Trophoblast cell (in vitro differentiated cells and primary cell): ENCODE measurements at regions not wholly inside any gene's neighbourhood (a gene's known extent, or its start where the extent isn't known, plus 50 kb on each side); places are given as distances from the start of the nearest gene placed in this dataset.

Experiments
- DNase-seq, 2 donors: peaks; one replicate each; pipeline ENCODE4 v3.0.0-alpha.2; 2016
- H2AFZ ChIP-seq: 2 replicates; pipeline ENCODE4 v1.6.1; 2013; ENCODE audit warnings: low read length, moderate library complexity, mild to moderate bottlenecking; ENCODE audit not compliant: insufficient read depth, poor library complexity
- H2AK5ac ChIP-seq: 2 replicates; pipeline ENCODE4 v1.6.1; 2013; ENCODE audit warnings: mild to moderate bottlenecking, low read length
- H2BK120ac ChIP-seq: 2 replicates; pipeline ENCODE4 v1.6.1; 2013; ENCODE audit warnings: low read length, mild to moderate bottlenecking, moderate library complexity; ENCODE audit not compliant: insufficient read depth, poor library complexity
- H2BK12ac ChIP-seq: 2 replicates; pipeline ENCODE4 v1.6.1; 2013; ENCODE audit warnings: mild to moderate bottlenecking, low read length, moderate library complexity
- H2BK5ac ChIP-seq: 2 replicates; pipeline ENCODE4 v1.6.1; 2013; ENCODE audit warnings: low read length, low read depth, moderate library complexity, mild to moderate bottlenecking; ENCODE audit not compliant: poor library complexity
- H3K14ac ChIP-seq: 2 replicates; pipeline ENCODE4 v1.6.1; 2013; ENCODE audit warnings: mild to moderate bottlenecking, low read length
- H3K18ac ChIP-seq: 2 replicates; pipeline ENCODE4 v1.6.1; 2013; ENCODE audit warnings: mild to moderate bottlenecking, low read length
- H3K23ac ChIP-seq: 2 replicates; pipeline ENCODE4 v1.6.1; 2013; ENCODE audit warnings: low read length
- H3K27ac ChIP-seq: 2 replicates; pipeline ENCODE4 v1.5.1; 2013; ENCODE audit warnings: low read depth, mild to moderate bottlenecking, inconsistent platforms, low read length, moderate library complexity
- H3K27me3 ChIP-seq: 2 replicates; pipeline ENCODE4 v1.6.1; 2013; ENCODE audit warnings: inconsistent platforms, mild to moderate bottlenecking, low read length, moderate library complexity; ENCODE audit not compliant: insufficient read depth
- H3K36me3 ChIP-seq, 2 experiments: 1 replicate in 1 of 2; 2 replicates in 1 of 2; pipeline ENCODE4 v1.6.1; 2013; ENCODE audit warnings: low read length in 2 of 2, mild to moderate bottlenecking in 2 of 2, moderate library complexity in 1 of 2; ENCODE audit not compliant: insufficient read depth in 2 of 2, control insufficient read depth in 1 of 2
- H3K4ac ChIP-seq: 2 replicates; pipeline ENCODE4 v1.6.1; 2013; ENCODE audit warnings: low read depth, mild to moderate bottlenecking, low read length, moderate library complexity
- H3K4me1 ChIP-seq, 2 experiments: 1 replicate in 1 of 2; 2 replicates in 1 of 2; pipeline ENCODE4 v1.6.1; 2013; ENCODE audit warnings: low read length in 2 of 2, mild to moderate bottlenecking in 2 of 2, moderate library complexity in 1 of 2; ENCODE audit not compliant: insufficient read depth in 2 of 2, control insufficient read depth in 1 of 2
- H3K4me2 ChIP-seq: 2 replicates; pipeline ENCODE4 v1.6.1; 2013; ENCODE audit warnings: inconsistent platforms, mild to moderate bottlenecking, low read length, moderate library complexity
- H3K4me3 ChIP-seq: 2 replicates; pipeline ENCODE4 v1.5.1; 2013; ENCODE audit warnings: mild to moderate bottlenecking, low read depth, low read length, inconsistent platforms
- H3K79me1 ChIP-seq: one replicate; pipeline ENCODE4 v1.6.1; 2013; ENCODE audit warnings: low read length
- H3K79me2 ChIP-seq: 2 replicates; pipeline ENCODE4 v1.6.1; 2013; ENCODE audit warnings: low read length, mild to moderate bottlenecking; ENCODE audit not compliant: control insufficient read depth, insufficient read depth, poor library complexity
- H3K9ac ChIP-seq: 2 replicates; pipeline ENCODE4 v1.6.1; 2013; ENCODE audit warnings: mild to moderate bottlenecking, low read length
- H3K9me3 ChIP-seq: 2 replicates; pipeline ENCODE4 v1.6.1; 2013; ENCODE audit warnings: low read depth, mild to moderate bottlenecking, control low read depth, inconsistent platforms, low read length; ENCODE audit not compliant: insufficient read depth
- H4K12ac ChIP-seq: 2 replicates; pipeline ENCODE4 v1.6.1; 2013; ENCODE audit warnings: low read depth, mild to moderate bottlenecking, low read length, moderate library complexity
- H4K8ac ChIP-seq: 2 replicates; pipeline ENCODE4 v1.6.1; 2013; ENCODE audit warnings: low read depth, mild to moderate bottlenecking, low read length, moderate library complexity
- H4K91ac ChIP-seq: one replicate; pipeline ENCODE4 v1.6.1; 2013; ENCODE audit warnings: low read depth, mild to moderate bottlenecking, low read length, moderate library complexity
- whole genome bisulfite sequencing: extraction: QIAGEN DNeasy Blood & Tissue Kit; methylation state at CpG from one replicate; pipeline ENCODE4 v1.1.7; 2013; ENCODE audit warnings: missing lambda C conversion rate; ENCODE audit not compliant: insufficient read length, insufficient coverage; ENCODE audit errors: extremely low coverage; 5-methylcytosine and 5-hydroxymethylcytosine counted together

- Histone ChIP-seq H3K27me3 (no peaks in the 10 kb centered on the region), H3K4me1 (no peaks in the 10 kb centered on the region), H3K79me2 (no peaks in the 10 kb centered on the region), H3K4ac (no peak overlapping the region), H3K14ac (no peak overlapping the region), H3K4me2 (no peak overlapping the region), H2AK5ac (no peak overlapping the region), H3K18ac (no peak overlapping the region), H3K9me3 (no peaks in the 10 kb centered on the region), H3K27ac (no peak overlapping the region), H2AFZ (no peak overlapping the region), H2BK12ac (no peak overlapping the region), H3K23ac (no peak overlapping the region), H3K4me3 (no peak overlapping the region), H4K12ac (no peak overlapping the region), H2BK120ac (no peak overlapping the region), H3K36me3 (no peaks in the 10 kb centered on the region), H4K8ac (no peak overlapping the region), H3K79me1 (no peaks in the 10 kb centered on the region), H4K91ac (no peak overlapping the region), H2BK5ac (no peak overlapping the region), H3K9ac (no peak overlapping the region)
- WGBS: no CpG with 5 or more reads among the region's 2 CpGs
- DNase-seq: no peak
These were observed 152.2 kb downstream of the RPIA start for GRCh38 chr2:88843651-88844050.

GRCh38 chr2:88844960-88845359 lies 153.5 kb downstream of the RPIA start:
- H3K27me3 ChIP-seq: no peaks in the 10 kb centered on the region
- H2BK12ac ChIP-seq: no peak overlapping the region
- H4K91ac ChIP-seq: no peak overlapping the region
- H3K27ac ChIP-seq: no peak overlapping the region
- no peak overlapping the region for H4K8ac ChIP-seq
- no peak overlapping the region for H2BK5ac ChIP-seq
- H3K79me1 ChIP-seq: no peaks in the 10 kb centered on the region
- H2BK120ac ChIP-seq: no peak overlapping the region
- H3K4me3 ChIP-seq: no peak overlapping the region
- WGBS: no CpG with 5 or more reads among the region's 3 CpGs
- H4K12ac ChIP-seq: no peak overlapping the region
- DNase-seq: no peak
- H3K4ac ChIP-seq: no peak overlapping the region
- no peak overlapping the region for H2AK5ac ChIP-seq
- H3K9me3 ChIP-seq: no peaks in the 10 kb centered on the region
- H3K14ac ChIP-seq: no peak overlapping the region
- no peak overlapping the region for H3K9ac ChIP-seq
- no peak overlapping the region for H3K18ac ChIP-seq
- H3K23ac ChIP-seq: no peak overlapping the region
- no peaks in the 10 kb centered on the region for H3K4me1 ChIP-seq
- H3K4me2 ChIP-seq: no peak overlapping the region
- no peak overlapping the region for H2AFZ ChIP-seq
- no peaks in the 10 kb centered on the region for H3K79me2 ChIP-seq
- no peaks in the 10 kb centered on the region for H3K36me3 ChIP-seq

GRCh38 chr2:88845772-88846661 lies 154.5 kb downstream of the RPIA start:
- no peaks in the 10 kb centered on the region for H3K79me2 ChIP-seq
- H3K27ac ChIP-seq: no peak overlapping the region

GRCh38 chr2:88852753-88853402 lies 161.4 kb downstream of the RPIA start:
- Histone ChIP-seq H2BK120ac (no peak overlapping the region), H3K4ac (no peak overlapping the region), H2BK5ac (no peak overlapping the region), H3K27ac (no peak overlapping the region), H3K36me3 (no peaks in the 10 kb centered on the region), H2BK12ac (no peak overlapping the region), H3K4me3 (no peak overlapping the region), H3K79me1 (no peaks in the 10 kb centered on the region), H3K18ac (no peak overlapping the region), H3K14ac (no peak overlapping the region), H3K27me3 (no peaks in the 10 kb centered on the region), H3K4me1 (no peaks in the 10 kb centered on the region), H4K91ac (no peak overlapping the region), H2AFZ (no peak overlapping the region), H3K9me3 (no peaks in the 10 kb centered on the region), H2AK5ac (no peak overlapping the region), H4K8ac (no peak overlapping the region), H3K79me2 (no peaks in the 10 kb centered on the region), H4K12ac (no peak overlapping the region), H3K23ac (no peak overlapping the region), H3K4me2 (no peak overlapping the region), H3K9ac (no peak overlapping the region)
- no peak for DNase-seq
- no CpG with 5 or more reads among the region's 3 CpGs for WGBS

More at GRCh38 chr2:88845772-88846661, 154.5 kb downstream of the RPIA start:
- Histone ChIP-seq H3K36me3 (no peaks in the 10 kb centered on the region), H2AFZ (no peak overlapping the region), H3K4ac (no peak overlapping the region), H2BK5ac (no peak overlapping the region), H4K91ac (no peak overlapping the region), H2BK120ac (no peak overlapping the region), H3K9ac (no peak overlapping the region), H3K79me1 (no peaks in the 10 kb centered on the region), H2BK12ac (no peak overlapping the region), H3K18ac (no peak overlapping the region), H3K27me3 (no peaks in the 10 kb centered on the region), H3K4me1 (no peaks in the 10 kb centered on the region), H3K4me3 (no peak overlapping the region), H4K8ac (no peak overlapping the region), H3K9me3 (no peaks in the 10 kb centered on the region), H3K4me2 (no peak overlapping the region), H3K14ac (no peak overlapping the region), H4K12ac (no peak overlapping the region), H3K23ac (no peak overlapping the region), H2AK5ac (no peak overlapping the region)
- no CpG with 5 or more reads among the region's 3 CpGs for WGBS
- DNase-seq: no peak
